ENCODE measurements at regions not wholly inside any gene's neighbourhood (a gene's known extent, or its start where the extent isn't known, plus 50 kb on each side); places are given as distances from the start of the nearest gene placed in this dataset.

DNA sequence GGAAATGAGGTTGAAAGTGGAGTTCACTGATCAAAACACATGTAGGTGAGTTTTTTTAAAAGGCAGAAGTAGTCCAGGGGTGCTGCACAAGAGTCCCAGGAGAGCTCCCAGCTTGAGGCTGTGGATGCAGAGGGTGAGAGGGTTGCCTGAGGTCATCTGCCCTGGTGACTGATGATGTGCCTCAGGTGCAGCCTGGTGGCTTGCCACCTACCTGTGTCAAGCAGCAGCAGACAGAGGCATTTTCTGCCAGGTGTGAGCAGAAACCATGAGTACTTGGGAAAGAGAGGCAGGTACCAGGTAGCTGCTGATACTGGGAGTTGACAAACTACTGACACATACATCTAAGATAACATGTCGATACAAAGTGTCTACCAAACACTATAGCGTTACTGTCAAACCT lies 92.5 kb downstream of the SCP2D1 start:
- no peaks in the 10 kb centered on the region for H3K9me3 ChIP-seq (ENCODE audit: control insufficient read depth, insufficient read depth, low read depth, low read length)
- TF ChIP-seq EZH2 (IDR thresholded peaks at IDR 0.05; ENCODE audit: low read length, missing control alignments): no peak
- TF ChIP-seq, protein P1, sequence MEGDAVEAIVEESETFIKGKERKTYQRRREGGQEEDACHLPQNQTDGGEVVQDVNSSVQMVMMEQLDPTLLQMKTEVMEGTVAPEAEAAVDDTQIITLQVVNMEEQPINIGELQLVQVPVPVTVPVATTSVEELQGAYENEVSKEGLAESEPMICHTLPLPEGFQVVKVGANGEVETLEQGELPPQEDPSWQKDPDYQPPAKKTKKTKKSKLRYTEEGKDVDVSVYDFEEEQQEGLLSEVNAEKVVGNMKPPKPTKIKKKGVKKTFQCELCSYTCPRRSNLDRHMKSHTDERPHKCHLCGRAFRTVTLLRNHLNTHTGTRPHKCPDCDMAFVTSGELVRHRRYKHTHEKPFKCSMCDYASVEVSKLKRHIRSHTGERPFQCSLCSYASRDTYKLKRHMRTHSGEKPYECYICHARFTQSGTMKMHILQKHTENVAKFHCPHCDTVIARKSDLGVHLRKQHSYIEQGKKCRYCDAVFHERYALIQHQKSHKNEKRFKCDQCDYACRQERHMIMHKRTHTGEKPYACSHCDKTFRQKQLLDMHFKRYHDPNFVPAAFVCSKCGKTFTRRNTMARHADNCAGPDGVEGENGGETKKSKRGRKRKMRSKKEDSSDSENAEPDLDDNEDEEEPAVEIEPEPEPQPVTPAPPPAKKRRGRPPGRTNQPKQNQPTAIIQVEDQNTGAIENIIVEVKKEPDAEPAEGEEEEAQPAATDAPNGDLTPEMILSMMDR (conservative IDR thresholded peaks at IDR 0.05 in 1 of 2, IDR thresholded peaks at IDR 0.05 in 1 of 2; ENCODE audit: low read depth in 1 of 2, low read length in 2 of 2): no peak
- no peaks in the 10 kb centered on the region for H3K79me2 ChIP-seq (ENCODE audit: control insufficient read depth, insufficient read depth, low read length)
- H3K36me3 ChIP-seq (ENCODE audit: control insufficient read depth, insufficient read depth, low read length): no peaks in the 10 kb centered on the region
- no peak overlapping the region for H3K4me3 ChIP-seq (replicated peaks in 1 of 4; ENCODE audit: control extremely low read depth in 1 of 4, insufficient read depth in 1 of 4, low read depth in 3 of 4, low read length in 4 of 4)
- H3K9ac ChIP-seq (ENCODE audit: insufficient read depth, low read length): no peak overlapping the region
- H3K4me1 ChIP-seq (ENCODE audit: control insufficient read depth, extremely low read depth, insufficient read depth, low read length): no peaks in the 10 kb centered on the region
- no peak for DNase-seq (ENCODE audit: low read depth in 2 of 2)
- H4K20me1 ChIP-seq (ENCODE audit: control insufficient read depth, extremely low read depth, insufficient read depth, low read length): no peaks in the 10 kb centered on the region
- H3K4me2 ChIP-seq (ENCODE audit: extremely low read depth, insufficient read depth, low read length): no peak overlapping the region
- no peak overlapping the region for H2AFZ ChIP-seq (ENCODE audit: low read length)
- no peaks in the 10 kb centered on the region for H3K27me3 ChIP-seq (ENCODE audit: control insufficient read depth, insufficient read depth, low read length)
- H3K27ac ChIP-seq (ENCODE audit: insufficient read depth, low read length): no peak overlapping the region

DNA sequence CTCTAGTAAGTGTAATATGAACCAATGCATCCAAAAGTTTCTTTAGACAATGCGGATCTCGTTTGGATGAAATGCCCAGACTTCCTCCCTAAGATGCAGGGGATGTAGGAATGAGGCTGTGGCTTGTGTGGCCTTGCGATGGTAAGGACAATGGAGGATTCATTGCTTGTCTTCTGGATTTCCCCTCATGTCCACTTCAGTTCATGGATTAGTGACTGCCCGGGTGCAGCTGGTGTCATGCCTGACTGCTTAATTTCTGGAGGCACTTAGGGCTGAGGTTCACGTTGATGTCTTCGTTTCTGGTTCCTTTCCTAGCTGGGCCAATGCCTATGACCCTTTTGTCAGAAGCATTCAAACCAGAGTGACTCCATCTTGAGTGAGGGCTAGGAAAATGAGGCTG lies 93.8 kb downstream of the SCP2D1 start:
- Histone ChIP-seq H2AFZ (ENCODE audit: low read length) (no peak overlapping the region), H3K4me3 (replicated peaks in 1 of 4; ENCODE audit: control extremely low read depth in 1 of 4, insufficient read depth in 1 of 4, low read depth in 3 of 4, low read length in 4 of 4) (no peak overlapping the region), H4K20me1 (ENCODE audit: control insufficient read depth, extremely low read depth, insufficient read depth, low read length) (no peaks in the 10 kb centered on the region), H3K79me2 (ENCODE audit: control insufficient read depth, insufficient read depth, low read length) (no peaks in the 10 kb centered on the region), H3K27me3 (ENCODE audit: control insufficient read depth, insufficient read depth, low read length) (no peaks in the 10 kb centered on the region), H3K9ac (ENCODE audit: insufficient read depth, low read length) (no peak overlapping the region), H3K27ac (ENCODE audit: insufficient read depth, low read length) (no peak overlapping the region), H3K4me2 (ENCODE audit: extremely low read depth, insufficient read depth, low read length) (no peak overlapping the region), H3K4me1 (ENCODE audit: control insufficient read depth, extremely low read depth, insufficient read depth, low read length) (no peaks in the 10 kb centered on the region), H3K36me3 (ENCODE audit: control insufficient read depth, insufficient read depth, low read length) (no peaks in the 10 kb centered on the region), H3K9me3 (ENCODE audit: control insufficient read depth, insufficient read depth, low read depth, low read length) (no peaks in the 10 kb centered on the region)
- TF ChIP-seq, protein P1 (conservative IDR thresholded peaks at IDR 0.05 in 1 of 2, IDR thresholded peaks at IDR 0.05 in 1 of 2; ENCODE audit: low read depth in 1 of 2, low read length in 2 of 2): no peak
- no peak for TF ChIP-seq EZH2 (IDR thresholded peaks at IDR 0.05; ENCODE audit: low read length, missing control alignments)
- no peak for DNase-seq (ENCODE audit: low read depth in 2 of 2)

DNA sequence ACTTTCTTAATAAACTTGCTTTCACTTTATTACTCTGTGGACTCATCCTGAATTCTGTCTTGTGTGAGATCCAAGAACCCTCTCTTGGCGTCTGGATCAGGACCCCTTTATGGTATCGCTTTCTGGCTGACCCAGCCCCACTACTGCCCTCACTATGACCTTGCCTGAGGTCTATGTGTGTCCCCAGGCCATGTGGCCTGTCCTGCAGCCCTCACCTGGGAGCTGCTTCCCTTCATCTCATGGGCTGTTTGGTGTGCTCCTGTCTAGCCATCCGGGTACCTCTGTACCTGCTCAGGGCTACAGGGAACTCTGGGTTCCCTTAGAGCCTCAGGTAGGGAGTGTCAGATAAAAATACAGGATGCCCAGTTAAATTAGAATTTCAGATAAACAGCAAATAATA lies 94.5 kb downstream of the SCP2D1 start:
- Histone ChIP-seq H4K20me1 (ENCODE audit: control insufficient read depth, extremely low read depth, insufficient read depth, low read length) (no peaks in the 10 kb centered on the region), H3K4me3 (replicated peaks in 1 of 4; ENCODE audit: control extremely low read depth in 1 of 4, insufficient read depth in 1 of 4, low read depth in 3 of 4, low read length in 4 of 4) (no peak overlapping the region), H3K9ac (ENCODE audit: insufficient read depth, low read length) (no peak overlapping the region), H3K79me2 (ENCODE audit: control insufficient read depth, insufficient read depth, low read length) (no peaks in the 10 kb centered on the region), H3K9me3 (ENCODE audit: control insufficient read depth, insufficient read depth, low read depth, low read length) (no peaks in the 10 kb centered on the region), H3K4me2 (ENCODE audit: extremely low read depth, insufficient read depth, low read length) (no peak overlapping the region), H3K36me3 (ENCODE audit: control insufficient read depth, insufficient read depth, low read length) (no peaks in the 10 kb centered on the region), H3K27me3 (ENCODE audit: control insufficient read depth, insufficient read depth, low read length) (no peaks in the 10 kb centered on the region), H3K27ac (ENCODE audit: insufficient read depth, low read length) (no peak overlapping the region), H2AFZ (ENCODE audit: low read length) (no peak overlapping the region), H3K4me1 (ENCODE audit: control insufficient read depth, extremely low read depth, insufficient read depth, low read length) (no peaks in the 10 kb centered on the region)
- DNase-seq (ENCODE audit: low read depth in 2 of 2): no peak
- TF ChIP-seq, protein P1 (conservative IDR thresholded peaks at IDR 0.05 in 1 of 2, IDR thresholded peaks at IDR 0.05 in 1 of 2; ENCODE audit: low read depth in 1 of 2, low read length in 2 of 2): no peak
- no peak for TF ChIP-seq EZH2 (IDR thresholded peaks at IDR 0.05; ENCODE audit: low read length, missing control alignments)
